ENCODE measurements at regions not wholly inside any gene's neighbourhood (a gene's known extent, or its start where the extent isn't known, plus 50 kb on each side); places are given as distances from the start of the nearest gene placed in this dataset.

DNA sequence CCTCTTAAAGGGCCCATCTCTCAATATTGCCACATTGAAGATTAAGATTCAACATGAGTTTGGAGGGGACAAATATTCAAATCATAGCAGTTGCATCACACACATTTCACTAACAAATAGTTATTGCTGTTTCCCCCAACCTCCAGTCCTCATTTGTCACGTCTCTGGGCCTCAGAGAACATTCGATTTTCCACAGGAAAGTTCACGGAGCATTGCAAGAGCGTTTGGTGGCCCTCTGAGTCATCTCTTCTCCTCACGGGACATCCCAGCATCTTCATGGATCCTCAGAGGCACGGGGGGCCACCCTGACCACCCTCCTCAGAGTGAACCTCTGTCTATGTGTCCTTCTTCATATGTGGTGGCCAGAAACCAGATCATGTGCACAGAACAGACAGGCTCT is 50.3 kb upstream of the CHST15 start:
- no peaks in the 10 kb centered on the region for H3K9me3 ChIP-seq (ENCODE audit: low read length)
- intact Hi-C loops (cut with micrococcal nuclease) = no loop called here
- no peaks in the 10 kb centered on the region for H3K9me2 ChIP-seq (replicated peaks; ENCODE audit: low read length)
- ChIA-PET CTCF (no interaction called here), POLR2A (ENCODE audit: unreplicated experiment) (no interaction called here)
- no peaks in the 10 kb centered on the region for H3K79me2 ChIP-seq (ENCODE audit: low read length)
- TF ChIP-seq EZH2 (IDR thresholded peaks at IDR 0.05; ENCODE audit: low read length, unreplicated experiment) (no peak), EZH2phosphoT487 (IDR thresholded peaks at IDR 0.05; ENCODE audit: borderline replicate concordance, low read length) (no peak)
- TF ChIP-seq, protein P1, sequence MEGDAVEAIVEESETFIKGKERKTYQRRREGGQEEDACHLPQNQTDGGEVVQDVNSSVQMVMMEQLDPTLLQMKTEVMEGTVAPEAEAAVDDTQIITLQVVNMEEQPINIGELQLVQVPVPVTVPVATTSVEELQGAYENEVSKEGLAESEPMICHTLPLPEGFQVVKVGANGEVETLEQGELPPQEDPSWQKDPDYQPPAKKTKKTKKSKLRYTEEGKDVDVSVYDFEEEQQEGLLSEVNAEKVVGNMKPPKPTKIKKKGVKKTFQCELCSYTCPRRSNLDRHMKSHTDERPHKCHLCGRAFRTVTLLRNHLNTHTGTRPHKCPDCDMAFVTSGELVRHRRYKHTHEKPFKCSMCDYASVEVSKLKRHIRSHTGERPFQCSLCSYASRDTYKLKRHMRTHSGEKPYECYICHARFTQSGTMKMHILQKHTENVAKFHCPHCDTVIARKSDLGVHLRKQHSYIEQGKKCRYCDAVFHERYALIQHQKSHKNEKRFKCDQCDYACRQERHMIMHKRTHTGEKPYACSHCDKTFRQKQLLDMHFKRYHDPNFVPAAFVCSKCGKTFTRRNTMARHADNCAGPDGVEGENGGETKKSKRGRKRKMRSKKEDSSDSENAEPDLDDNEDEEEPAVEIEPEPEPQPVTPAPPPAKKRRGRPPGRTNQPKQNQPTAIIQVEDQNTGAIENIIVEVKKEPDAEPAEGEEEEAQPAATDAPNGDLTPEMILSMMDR (conservative IDR thresholded peaks at IDR 0.05; ENCODE audit: low read depth, low read length) = no peak
- H4K20me1 ChIP-seq (ENCODE audit: low read length) = no peaks in the 10 kb centered on the region
- H3K9ac ChIP-seq (ENCODE audit: low read length) = no peak overlapping the region
- H3K4me3 ChIP-seq (ENCODE audit: low read length) = no peak overlapping the region
- H3K27ac ChIP-seq (ENCODE audit: low read length) = no peak overlapping the region
- no peaks in the 10 kb centered on the region for H3K27me3 ChIP-seq (ENCODE audit: low read length)
- no peaks in the 10 kb centered on the region for H3F3A ChIP-seq (ENCODE audit: low read length, unreplicated experiment)
- DNase-seq = no peak
- H3K36me3 ChIP-seq (ENCODE audit: low read depth, low read length) = no peaks in the 10 kb centered on the region
- BruUV-seq (replicated peaks) = no TSS peak
- H2AFZ ChIP-seq (ENCODE audit: low read length) = no peak overlapping the region
- no peak for ATAC-seq
- no peak overlapping the region for H3K4me2 ChIP-seq (ENCODE audit: low read length)
- no peaks in the 10 kb centered on the region for H3K4me1 ChIP-seq (ENCODE audit: insufficient read depth, low read length)
